Skin of body (tissue), 1 donor: ENCODE measurements at regions not wholly inside any gene's neighbourhood (a gene's known extent, or its start where the extent isn't known, plus 50 kb on each side); places are given as distances from the start of the nearest gene placed in this dataset.

Experiments used
- DNase-seq: peaks from one replicate; lab custom pipeline; 2025; lab: John Stamatoyannopoulos, UW

DNA sequence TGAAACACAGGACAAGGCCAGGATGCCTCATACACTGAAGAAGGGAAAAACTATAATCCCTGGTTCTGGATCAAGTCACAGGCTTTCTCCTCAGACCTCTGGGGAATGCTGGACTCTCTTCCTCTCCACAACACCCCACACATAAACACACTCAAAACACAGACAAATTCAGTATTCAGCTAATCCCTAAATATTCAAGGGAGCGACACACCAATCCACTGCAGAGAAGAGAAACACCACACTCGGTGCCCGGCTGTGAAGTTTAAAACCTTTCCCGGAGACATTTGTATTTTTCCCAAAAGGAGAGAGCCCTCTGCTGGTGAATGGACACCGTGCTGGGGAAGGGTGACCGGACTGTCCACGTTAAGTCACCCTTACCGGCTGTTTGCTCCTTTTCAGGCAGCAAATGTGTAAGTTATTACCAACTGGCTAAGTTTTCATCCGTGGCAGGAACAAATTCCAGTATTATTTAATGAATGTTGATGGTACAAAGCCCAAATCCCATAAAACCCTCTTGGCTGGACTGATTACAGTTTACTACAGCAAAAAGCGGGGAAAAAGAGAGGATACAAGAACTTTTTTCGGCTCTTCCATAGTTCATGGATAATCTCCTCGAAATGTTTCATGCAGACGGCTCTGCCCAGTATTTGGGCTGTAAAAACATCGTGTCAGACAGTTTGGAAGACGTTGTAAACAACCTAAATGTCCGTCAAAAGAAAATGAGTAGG lies 130.9 kb upstream of the SLC30A5 start:
- peak; percentile 40 for DNase-seq

- no peak for DNase-seq
Measured at GRCh38 chr5:68964679-68965078, 129.1 kb upstream of the SLC30A5 start.

- DNase-seq: no peak
Measured at GRCh38 chr5:68965926-68966325, 127.9 kb upstream of the SLC30A5 start.

DNA sequence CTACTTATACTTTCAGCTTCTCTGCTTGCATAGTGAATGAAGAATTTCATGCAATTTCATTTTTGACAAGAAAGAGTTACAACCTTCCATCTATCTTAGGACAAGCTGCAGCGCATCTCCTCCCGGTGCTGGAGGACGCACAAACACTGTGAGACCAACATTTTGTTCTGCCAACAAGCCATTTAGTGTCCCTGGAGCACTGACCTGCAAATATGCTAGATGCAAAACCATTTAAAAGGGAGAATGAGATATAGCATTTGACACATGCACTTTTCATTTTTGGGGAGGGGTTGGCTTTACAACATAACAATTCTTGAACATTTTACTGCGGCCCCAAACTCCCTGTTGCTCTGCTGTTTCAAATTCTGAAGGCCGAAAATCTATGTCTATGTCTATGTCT lies 127.2 kb upstream of the SLC30A5 start:
- no peak for DNase-seq

DNA sequence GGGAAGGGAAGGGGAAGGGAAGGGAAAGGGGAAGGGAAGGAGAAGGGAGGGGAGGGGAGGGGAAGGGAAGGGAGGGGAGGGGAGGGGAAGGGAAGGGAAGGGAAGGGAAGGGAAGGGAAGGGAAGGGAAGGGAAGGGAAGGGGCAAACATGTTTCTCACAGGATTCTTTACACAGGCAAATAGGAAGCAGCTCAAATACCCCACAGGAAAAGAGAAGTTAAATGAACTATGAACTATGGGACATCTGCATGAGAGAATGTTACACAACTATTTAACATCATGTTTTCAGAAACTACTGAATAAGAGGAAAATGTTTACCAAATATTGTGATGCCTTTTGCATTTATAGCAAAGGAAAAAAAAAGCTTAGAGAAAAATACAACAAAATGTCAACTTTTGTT lies 125.4 kb upstream of the SLC30A5 start:
- no peak for DNase-seq

- DNase-seq: no peak
Measured at GRCh38 chr5:68970617-68971016, 123.2 kb upstream of the SLC30A5 start.

GRCh38 chr5:68973696-68974095 lies 120.1 kb upstream of the SLC30A5 start:
- DNase-seq: no peak

DNA sequence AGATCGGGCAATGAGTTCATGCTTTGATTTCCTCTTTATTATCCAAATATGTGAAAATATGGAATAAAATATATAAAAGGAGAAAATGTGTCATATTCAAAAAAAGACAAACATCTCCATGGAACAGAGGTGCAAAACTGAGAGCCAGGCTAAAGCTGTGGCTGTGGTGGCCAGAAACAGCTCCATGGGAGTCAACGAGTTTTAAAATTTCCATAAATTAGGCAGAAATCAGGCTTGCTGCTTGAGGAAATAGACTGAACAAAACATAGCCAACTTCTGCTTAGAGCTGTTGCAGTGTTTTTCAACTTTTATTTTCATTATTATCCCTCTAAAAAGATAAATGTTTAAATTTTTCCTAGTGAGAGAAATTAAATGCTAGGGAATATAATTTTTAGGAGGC lies 110.8 kb upstream of the SLC30A5 start:
- DNase-seq: no peak

DNA sequence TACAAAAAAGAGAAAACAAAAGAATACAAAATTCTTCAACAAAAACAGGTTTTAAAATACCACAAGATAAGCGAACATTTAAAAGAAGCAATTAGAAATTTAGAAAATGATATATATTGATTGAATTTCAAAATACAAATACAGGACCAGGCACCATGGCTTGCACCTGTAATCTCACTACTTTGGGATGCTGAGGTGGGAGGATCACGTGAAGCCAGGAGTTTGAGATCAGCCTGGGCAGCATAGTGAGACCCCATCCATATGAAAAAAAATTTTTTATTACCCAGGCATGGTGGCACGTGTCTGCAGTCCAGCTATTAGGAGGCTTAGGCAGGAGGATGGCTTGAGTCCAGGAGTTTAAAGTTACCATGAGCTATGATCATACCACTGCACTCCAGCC lies 109.9 kb upstream of the SLC30A5 start:
- no peak for DNase-seq

- no peak for DNase-seq
Measured at GRCh38 chr5:68991279-68992084, 102.3 kb upstream of the SLC30A5 start.

- DNase-seq: no peak
Measured at GRCh38 chr5:68994645-68995044, 99.2 kb upstream of the SLC30A5 start.

- DNase-seq: no peak
Measured at GRCh38 chr5:68995845-68996545, 97.8 kb upstream of the SLC30A5 start.

GRCh38 chr5:68999181-68999580 lies 94.6 kb upstream of the SLC30A5 start:
- no peak for DNase-seq

- no peak for DNase-seq
Measured at GRCh38 chr5:69000216-69000919, 93.4 kb upstream of the SLC30A5 start.

GRCh38 chr5:69000949-69001348 lies 92.9 kb upstream of the SLC30A5 start:
- DNase-seq: no peak

DNA sequence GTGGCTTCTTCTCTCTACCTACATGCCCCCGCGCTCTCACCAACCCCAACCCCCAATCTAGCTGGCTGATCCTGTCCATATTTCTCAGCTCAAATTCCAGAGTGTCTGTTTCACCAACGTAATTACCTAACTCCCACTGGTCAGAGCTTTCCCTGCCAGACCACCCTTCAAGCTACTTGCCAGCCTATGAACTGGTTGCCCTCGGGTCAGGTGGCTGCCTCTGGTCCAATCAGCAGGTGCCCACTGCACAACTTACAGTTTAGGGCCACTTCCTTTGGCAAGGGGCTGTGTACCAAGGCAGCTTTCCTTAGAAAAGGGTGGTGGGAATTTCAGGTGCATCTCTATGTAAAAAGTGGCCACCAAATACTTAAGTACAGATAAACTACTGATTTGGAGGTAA lies 92.2 kb upstream of the SLC30A5 start:
- no peak for DNase-seq

- DNase-seq: no peak
Measured at GRCh38 chr5:69004127-69004526, 89.7 kb upstream of the SLC30A5 start.

DNA sequence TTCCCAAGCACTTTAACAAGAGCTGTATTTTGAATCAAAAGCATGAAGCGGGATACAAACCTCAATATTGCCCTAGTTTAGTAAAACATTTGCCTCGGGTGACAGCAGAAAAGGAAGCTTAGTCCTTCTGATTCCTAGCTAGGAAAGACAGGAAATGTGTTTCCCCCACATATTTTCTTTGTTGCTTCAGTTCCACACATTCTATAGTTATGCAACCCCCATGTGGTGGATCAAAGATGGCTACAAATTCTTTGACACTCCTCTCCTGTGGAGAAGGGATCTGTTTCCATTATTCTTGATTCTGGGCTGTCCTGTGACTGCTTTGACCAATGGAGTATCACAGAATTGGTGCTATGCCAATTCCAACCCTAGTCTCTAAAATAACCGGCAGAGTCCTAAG lies 89.1 kb upstream of the SLC30A5 start:
- DNase-seq: peak; percentile 20

DNA sequence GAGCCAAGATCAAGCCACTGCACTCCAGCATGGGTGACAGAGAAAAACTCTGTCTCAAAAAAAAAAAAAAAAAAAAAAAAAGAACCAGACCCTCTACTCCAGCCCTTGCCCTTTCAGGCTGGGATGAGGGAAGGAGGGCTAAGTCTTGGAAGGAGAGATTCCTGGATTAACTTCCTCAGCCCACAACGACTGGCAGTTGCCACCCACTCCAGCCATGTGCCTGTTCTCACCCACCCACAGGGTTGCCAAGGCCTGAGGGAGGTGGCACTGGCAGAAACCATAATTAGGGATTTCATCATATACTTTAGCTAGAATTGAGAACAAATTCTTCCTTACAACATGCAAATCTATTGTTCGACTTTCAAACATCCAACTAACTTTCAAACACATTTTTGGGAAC lies 87.8 kb upstream of the SLC30A5 start:
- no peak for DNase-seq

DNA sequence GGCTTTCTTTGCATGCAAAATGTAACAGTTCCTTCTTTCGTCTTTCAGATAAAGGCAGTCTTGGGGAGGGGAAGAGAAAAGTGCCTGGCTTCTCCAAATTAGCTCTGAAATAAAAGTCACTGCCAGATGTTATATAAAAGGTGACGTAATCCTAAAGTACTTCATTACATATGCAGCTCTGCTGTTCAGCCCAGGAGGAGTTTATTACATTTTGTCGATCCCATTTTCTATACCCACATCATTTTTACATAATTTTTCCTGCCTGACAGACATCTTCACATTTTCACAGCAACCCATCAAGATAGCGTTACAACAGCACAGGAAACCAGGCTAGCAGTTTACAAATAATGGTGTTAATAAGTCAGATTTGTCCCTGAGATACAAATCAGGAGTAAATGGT lies 86.7 kb upstream of the SLC30A5 start:
- peak; percentile 86 for DNase-seq

GRCh38 chr5:69007726-69008368 lies 86.0 kb upstream of the SLC30A5 start:
- DNase-seq: peak; percentile 49
